Stimulated activated CD4-positive, alpha-beta T cell treated with anti-CD3 and anti-CD28 coated beads, Interleukin-15, amount 100 ng/mL, for 1 hour (primary cell): ENCODE measurements at regions not wholly inside any gene's neighbourhood (a gene's known extent, or its start where the extent isn't known, plus 50 kb on each side); places are given as distances from the start of the nearest gene placed in this dataset.

ENCODE experiments used
- DNase-seq, 2 donors: peaks; one replicate each; pipeline ENCODE4 v3.0.0-alpha.2; 2020; ENCODE audit warnings: low read depth in 1 of 2, low spot score in 1 of 2

DNA sequence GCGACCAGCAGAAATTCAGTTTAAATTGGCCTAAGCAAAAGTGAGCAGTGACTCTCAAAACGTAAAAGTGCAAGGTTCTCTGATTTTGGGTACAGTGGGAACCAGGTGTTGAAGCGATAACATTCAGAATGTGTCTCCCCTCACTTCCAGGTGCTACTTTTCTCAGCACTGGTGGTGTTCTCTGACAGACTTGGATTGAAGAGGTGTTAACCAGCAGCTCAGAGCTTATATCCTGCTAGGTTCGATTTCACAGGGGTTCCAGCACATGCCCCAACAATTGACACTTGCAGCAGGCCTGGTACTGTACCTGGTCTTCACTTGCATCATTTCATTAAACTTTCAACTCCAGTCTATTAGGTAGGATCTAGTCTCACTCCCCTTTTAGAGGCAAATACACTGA is 680.2 kb downstream of the VRK1 start:
- no peak for DNase-seq

GRCh38 chr14:97485201-97485600 is 688.0 kb downstream of the VRK1 start:
- DNase-seq: no peak

DNA sequence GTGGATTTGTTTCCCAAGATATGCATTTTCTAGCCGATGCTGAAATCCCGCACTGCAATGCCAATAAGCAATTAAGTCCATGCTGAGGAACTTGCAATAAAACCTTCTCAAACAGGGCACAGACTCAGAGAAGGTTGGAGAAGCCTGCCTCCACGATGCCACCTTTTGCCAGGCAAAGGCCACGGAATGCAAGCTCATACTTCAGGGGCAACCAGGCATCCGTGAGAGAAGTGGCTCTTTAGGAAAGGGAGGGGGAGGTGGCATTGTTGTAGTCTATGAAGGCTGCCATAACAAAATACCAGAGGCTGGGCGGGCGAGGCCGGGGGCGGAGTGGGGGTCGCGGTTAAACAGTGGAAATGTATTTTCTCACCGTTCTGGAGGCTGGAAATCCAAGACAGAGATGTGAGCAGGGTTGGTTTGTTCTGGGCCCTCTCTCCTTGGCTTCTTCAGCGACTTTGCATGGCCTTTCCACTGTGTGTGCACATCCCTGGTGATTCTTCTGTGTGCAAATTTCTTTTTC is 689.5 kb downstream of the VRK1 start:
- no peak for DNase-seq

- no peak for DNase-seq
These were observed 692.6 kb downstream of the VRK1 start for GRCh38 chr14:97489750-97490149.

GRCh38 chr14:97490521-97491070 is 693.4 kb downstream of the VRK1 start:
- no peak for DNase-seq

- DNase-seq: no peak
These were observed 694.5 kb downstream of the VRK1 start for GRCh38 chr14:97491697-97492096.

DNA sequence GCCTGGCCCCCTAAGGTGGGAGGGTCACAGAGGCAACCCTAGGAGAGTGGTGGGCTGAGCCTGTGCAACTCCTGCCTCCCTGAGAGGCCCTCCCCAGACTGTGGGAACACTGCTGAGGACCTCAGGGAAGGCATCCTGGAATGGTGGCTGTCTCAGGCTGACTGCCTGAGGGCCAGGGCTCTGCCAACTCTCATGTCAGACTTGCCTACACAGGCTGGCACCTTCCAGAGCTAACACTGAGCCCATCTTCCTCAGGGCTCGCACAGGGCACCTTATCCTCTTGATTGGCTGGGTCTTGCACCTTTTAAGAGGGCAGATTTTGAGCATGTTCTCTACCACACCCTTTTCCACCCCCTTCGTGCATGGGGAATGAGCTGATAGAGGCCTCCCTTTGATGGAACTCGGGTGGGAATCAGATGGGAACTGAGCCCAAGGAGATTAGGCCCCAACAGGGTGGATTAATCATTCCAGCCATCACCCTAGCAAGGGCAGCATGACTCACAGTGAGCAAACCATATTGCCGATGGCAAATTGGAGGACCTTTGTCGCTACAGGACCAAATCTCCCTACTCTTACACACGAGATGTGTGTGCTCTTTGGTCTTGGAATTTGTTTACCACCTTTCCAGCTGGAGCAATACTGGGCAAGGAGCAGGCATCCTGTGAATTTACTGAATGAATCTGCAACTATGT is 702.8 kb downstream of the VRK1 start:
- no peak for DNase-seq

GRCh38 chr14:97506626-97507025 is 709.4 kb downstream of the VRK1 start:
- DNase-seq: no peak

DNA sequence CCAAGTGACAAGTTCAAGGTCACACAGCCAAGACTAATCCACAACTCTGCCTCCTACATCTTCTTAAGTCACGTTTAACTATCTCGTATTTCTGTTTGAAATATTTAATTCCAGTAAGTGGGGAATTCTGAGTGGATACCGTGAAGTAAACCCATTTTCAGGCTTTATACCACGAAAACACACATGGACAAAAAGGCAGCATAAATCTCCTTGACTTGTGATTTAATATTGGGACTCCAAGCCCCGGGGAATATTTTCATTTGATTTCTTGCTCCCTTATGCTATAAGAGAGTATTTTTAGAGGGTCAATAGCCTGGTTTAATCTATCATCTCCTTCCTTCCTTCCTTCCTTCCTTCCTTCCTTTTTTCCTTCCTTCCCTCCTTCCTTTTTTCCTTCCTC is 716.7 kb downstream of the VRK1 start:
- DNase-seq: no peak

DNA sequence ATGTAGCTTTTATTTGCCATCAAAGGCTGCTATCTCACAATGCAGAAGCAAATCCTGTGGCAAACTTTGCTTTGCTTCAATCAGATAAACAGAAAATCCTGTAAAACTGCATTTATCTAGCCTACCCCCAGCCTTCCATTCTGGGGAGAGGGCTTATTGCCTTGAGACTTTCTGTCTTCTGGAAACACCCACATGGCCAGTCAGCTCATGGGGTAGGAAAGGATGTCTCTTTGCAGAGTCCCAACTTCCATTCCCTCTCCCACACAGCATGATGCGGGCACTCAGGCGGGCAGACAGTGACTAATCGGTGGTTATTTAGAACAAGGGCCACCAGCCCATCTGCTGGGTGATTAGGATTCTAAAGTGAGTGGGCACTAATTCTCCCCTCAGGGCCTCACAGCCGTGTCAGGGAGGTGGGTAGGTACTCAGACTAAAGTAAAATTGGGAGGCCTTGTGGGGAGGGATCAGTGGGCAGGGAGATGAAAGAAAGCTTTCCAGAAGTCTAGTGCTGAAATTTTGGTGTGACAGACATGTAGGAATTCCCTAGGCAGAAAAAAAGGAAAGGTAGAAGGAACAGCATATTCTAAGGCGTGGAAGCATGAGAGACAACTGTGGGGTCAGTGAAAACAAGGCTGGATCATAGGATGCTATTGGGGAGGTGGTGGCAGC is 720.5 kb downstream of the VRK1 start:
- no peak for DNase-seq

GRCh38 chr14:97523936-97524335 is 726.8 kb downstream of the VRK1 start:
- DNase-seq: no peak

GRCh38 chr14:97524589-97525319 is 727.6 kb downstream of the VRK1 start:
- DNase-seq: no peak

DNA sequence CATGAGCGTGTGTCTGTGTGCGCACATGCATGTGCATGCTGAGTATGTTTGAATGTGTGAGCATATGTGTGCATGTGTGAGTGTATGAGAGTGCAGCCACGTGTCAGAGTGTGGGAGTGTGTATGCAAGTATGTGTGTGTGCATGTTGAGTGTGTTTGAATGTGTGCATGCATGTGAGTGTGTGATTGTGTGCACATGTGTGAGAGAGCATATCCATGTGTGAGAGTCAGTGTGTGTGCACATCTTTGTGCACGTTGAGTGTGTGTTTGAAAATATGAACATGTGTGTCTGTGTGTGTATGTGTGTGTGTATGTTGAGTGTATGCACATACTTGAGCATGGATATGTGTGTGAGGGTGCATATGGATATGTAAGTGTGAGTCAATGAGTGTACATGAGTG is 730.8 kb downstream of the VRK1 start:
- DNase-seq: no peak

DNA sequence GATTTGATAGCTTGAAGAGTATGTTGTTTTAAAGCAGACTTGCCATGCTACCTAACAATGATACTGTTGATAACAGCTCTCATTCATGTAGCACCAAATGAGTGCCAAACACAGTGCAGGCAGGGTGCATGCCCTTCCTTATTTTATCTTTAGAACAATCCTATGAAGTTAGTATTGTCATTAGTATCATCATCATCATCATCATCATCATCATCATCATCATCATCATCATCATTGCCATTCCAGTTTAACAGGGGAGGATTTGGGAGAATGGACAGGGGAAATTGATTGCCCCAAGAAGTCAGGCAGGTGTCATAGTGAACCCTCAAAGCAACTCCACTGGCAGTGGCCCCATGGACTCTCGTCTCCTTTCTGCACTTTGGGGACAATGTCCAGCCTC is 734.9 kb downstream of the VRK1 start:
- no peak for DNase-seq

GRCh38 chr14:97536421-97536820 is 739.2 kb downstream of the VRK1 start:
- DNase-seq: no peak

- no peak for DNase-seq
These were observed 741.7 kb downstream of the VRK1 start for GRCh38 chr14:97538749-97539410.

GRCh38 chr14:97539411-97539795 is 742.2 kb downstream of the VRK1 start:
- DNase-seq: no peak

DNA sequence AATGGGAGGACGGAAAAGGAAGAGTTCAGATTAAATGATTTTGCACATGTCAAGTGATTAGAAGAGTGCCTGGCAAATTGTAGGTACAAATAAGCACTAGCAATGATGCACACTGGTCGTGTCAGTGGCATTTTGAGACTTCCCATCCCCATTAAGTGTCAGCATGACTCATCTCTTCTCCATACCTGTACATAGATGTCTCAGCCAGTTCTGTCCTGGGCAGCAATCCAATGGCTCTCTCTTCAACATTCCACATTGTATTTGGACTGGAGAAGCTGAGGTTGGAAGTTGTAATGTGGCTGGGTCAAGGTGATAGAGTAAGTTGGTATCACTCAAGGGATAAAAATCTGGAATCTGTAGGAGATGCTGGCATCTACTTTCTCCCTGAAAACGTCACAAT is 742.7 kb downstream of the VRK1 start:
- no peak for DNase-seq

- no peak for DNase-seq
These were observed 746.0 kb downstream of the VRK1 start for GRCh38 chr14:97543221-97543620.

GRCh38 chr14:97543816-97544215 is 746.6 kb downstream of the VRK1 start:
- no peak for DNase-seq

DNA sequence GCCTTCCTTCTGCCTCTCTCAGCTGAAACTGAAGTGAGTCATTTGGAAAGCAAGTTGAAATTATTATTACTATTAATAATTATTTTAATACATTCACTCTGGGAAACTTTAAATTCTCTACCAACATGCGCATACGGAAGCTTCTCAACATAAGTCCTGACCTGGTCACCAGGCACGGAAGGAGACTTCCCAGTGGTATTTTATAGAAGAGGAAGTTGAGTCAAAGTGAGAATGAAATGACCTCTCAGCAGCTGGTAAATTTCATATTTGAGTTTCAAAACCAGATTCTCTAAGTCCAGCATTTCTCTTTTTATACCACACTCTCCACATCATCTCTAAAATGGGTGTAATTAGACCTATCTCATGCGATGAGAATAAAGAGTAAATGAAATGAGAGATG is 747.4 kb downstream of the VRK1 start:
- DNase-seq: no peak
